AG04450 (cell line): ENCODE measurements at regions not wholly inside any gene's neighbourhood (a gene's known extent, or its start where the extent isn't known, plus 50 kb on each side); places are given as distances from the start of the nearest gene placed in this dataset.

Experiments used
- CTCF ChIA-PET: fragments of 300-600, 350-600 bp; formaldehyde crosslinking; extraction: SDS; loops from one replicate; lab custom pipeline; 2022; ENCODE audit warnings: antibody characterized with exemption, inconsistent platforms; lab: Charles Lee
- POLR2A ChIA-PET: fragments of 350-600 bp; formaldehyde crosslinking; extraction: SDS; loops from one replicate; lab custom pipeline; 2021; ENCODE audit warnings: antibody characterized with exemption, inconsistent platforms; lab: Yijun Ruan, JAX
- DNase-seq: peaks from one replicate; pipeline ENCODE4 v3.0.0-alpha.2; 2011; ENCODE audit warnings: low read depth, low spot score
- H3K27ac ChIP-seq: one replicate; pipeline ENCODE4 v1.5.1; 2012; ENCODE audit warnings: low read depth, low read length, control low read depth
- H3K27me3 ChIP-seq: one replicate; pipeline ENCODE4 v1.6.0; 2012; ENCODE audit warnings: low read length; ENCODE audit not compliant: control insufficient read depth, insufficient read depth
- H3K4me3 ChIP-seq: 2 replicates; pipeline ENCODE4 v1.5.1; 2011; ENCODE audit warnings: mild to moderate bottlenecking, low read depth, low read length, control low read depth
- H3K9me3 ChIP-seq: 2 replicates; pipeline ENCODE4 v1.5.1; 2012; ENCODE audit warnings: low read length; ENCODE audit not compliant: control insufficient read depth, insufficient read depth
- TF ChIP-seq, protein P1 (sequence below): IDR thresholded peaks from 2 replicates; pipeline ENCODE4 v1.5.1; 2011; ENCODE audit warnings: low read depth, low read length, control low read depth, inconsistent platforms

DNA sequence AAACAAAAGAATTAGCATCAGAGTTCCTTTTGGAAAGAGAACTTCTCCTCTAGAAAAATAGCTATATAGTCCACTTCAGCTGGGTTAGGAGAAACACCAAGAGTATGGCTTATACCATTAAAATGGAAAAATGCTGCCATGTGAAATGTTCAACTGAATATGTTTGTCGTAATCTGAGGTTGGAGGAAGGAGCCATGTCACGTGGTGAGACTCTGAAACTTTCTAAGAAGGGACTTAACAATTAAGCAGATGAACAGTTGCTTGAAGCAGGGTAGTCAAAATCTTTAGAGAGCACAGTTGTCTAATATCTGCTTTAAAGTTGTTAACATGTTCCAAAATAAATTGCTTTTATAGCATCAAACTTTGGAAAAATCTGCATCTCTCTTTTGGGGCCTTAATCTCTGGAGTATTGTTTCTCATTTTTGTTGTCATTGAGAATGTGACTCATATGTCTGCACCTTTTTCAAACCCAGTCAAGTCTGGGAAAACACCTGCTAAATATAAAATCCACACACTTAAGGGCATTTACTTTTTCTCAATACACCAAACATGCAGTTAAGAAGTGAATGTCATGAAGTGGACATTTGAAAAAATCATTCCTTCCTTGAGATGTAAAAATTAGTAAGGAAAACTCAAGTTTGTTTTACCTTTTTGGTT, 168.8 kb upstream of the PDE5A start:
- Histone ChIP-seq H3K27me3 (no peaks in the 10 kb centered on the region), H3K27ac (no peak overlapping the region), H3K9me3 (no peaks in the 10 kb centered on the region), H3K4me3 (no peak overlapping the region)
- no peak for DNase-seq
- ChIA-PET POLR2A (no interaction called here), CTCF (no interaction called here)
- TF ChIP-seq, protein P1, sequence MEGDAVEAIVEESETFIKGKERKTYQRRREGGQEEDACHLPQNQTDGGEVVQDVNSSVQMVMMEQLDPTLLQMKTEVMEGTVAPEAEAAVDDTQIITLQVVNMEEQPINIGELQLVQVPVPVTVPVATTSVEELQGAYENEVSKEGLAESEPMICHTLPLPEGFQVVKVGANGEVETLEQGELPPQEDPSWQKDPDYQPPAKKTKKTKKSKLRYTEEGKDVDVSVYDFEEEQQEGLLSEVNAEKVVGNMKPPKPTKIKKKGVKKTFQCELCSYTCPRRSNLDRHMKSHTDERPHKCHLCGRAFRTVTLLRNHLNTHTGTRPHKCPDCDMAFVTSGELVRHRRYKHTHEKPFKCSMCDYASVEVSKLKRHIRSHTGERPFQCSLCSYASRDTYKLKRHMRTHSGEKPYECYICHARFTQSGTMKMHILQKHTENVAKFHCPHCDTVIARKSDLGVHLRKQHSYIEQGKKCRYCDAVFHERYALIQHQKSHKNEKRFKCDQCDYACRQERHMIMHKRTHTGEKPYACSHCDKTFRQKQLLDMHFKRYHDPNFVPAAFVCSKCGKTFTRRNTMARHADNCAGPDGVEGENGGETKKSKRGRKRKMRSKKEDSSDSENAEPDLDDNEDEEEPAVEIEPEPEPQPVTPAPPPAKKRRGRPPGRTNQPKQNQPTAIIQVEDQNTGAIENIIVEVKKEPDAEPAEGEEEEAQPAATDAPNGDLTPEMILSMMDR: no peak

DNA sequence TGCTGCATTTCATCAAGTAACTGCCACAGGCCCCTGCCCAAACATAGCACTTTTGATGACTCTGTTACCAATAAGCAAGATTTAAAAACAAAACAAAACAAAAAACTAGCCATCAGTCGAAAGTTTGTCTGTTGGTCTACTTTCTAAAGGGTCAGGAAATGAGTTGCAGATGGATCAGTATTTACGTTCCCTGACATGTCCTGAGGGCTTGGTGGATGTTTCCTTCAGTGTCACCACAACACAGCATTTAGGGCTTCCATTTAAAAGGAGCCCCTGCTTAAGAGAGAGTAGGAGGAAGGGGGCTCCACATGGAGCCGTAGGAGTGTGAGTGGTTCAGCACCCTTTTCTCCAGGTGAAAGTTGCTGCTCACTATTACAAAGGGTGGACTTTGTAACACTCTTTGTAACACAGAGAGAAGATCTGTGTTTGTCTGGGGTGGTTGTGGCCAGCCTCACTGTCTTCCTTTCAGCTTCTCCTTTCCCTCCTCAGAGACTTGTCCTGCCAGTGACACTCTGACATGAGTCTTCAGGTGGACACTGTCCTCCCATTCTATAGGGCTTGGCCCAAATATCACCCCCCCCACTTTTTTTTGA, 167.5 kb upstream of the PDE5A start:
- CTCF ChIA-PET: no interaction called here
- TF ChIP-seq, protein P1: no peak
- no peaks in the 10 kb centered on the region for H3K9me3 ChIP-seq

DNA sequence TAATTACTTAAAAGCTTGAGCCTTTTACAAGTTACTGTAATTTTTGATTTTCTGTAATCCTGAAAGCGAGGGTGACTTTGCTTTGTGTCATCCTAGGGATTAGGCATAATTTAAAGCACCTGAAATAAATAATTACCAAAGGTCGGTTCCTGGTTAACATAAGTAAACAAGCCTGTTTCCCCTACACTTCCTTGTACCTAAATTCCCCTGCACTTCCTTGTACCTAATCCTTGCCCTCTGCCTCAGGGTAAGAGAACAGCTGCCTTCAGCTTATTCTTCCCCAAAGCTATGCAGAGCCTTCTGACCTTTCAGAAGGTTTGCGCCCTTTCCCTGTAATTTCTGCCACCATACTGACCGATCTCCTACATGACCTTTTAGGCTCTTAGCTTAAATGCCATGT, 166.1 kb upstream of the PDE5A start:
- Histone ChIP-seq H3K27ac (no peak overlapping the region), H3K27me3 (no peaks in the 10 kb centered on the region), H3K4me3 (no peak overlapping the region), H3K9me3 (no peaks in the 10 kb centered on the region)
- no peak for DNase-seq
- ChIA-PET CTCF (no interaction called here), POLR2A (no interaction called here)
- TF ChIP-seq, protein P1: no peak

More for the DNA sequence above, 167.5 kb upstream of the PDE5A start:
- no peaks in the 10 kb centered on the region for H3K27me3 ChIP-seq
- POLR2A ChIA-PET: no interaction called here
- H3K4me3 ChIP-seq: no peak overlapping the region
- no peak overlapping the region for H3K27ac ChIP-seq
- no peak for DNase-seq

DNA sequence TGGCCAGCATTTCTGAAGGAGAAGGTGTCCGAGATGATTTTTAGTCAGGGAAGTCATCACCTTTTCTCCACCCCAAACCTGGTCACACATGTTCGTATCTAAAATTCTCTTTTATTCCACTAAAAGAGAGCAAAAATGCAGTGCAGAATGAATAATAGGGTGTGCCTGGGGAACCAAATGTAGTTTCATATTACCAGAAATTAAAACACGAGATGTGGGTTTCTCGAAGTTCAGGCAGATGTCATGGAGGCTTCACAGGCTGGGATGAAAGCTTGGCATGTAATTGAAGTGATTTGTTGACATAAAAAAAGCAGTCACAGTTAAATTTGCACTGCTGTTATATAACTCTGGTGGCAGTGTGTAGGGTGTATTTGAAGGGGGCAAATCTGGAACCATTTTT, 165.5 kb upstream of the PDE5A start:
- no peak for DNase-seq
- H3K27ac ChIP-seq: no peak overlapping the region
- no peaks in the 10 kb centered on the region for H3K9me3 ChIP-seq
- POLR2A ChIA-PET: no interaction called here
- TF ChIP-seq, protein P1: no peak
- no peak overlapping the region for H3K4me3 ChIP-seq
- CTCF ChIA-PET: no interaction called here
- no peaks in the 10 kb centered on the region for H3K27me3 ChIP-seq
